Ovary (tissue), 7 donors: ENCODE measurements at regions not wholly inside any gene's neighbourhood (a gene's known extent, or its start where the extent isn't known, plus 50 kb on each side); places are given as distances from the start of the nearest gene placed in this dataset.

Experiments
- DNase-seq, 5 donors: peaks; one replicate each; pipeline ENCODE4 v3.0.0-alpha.2; 2019 to 2020
- H3K27ac ChIP-seq, 2 donors: fragments of 200-600 bp; one replicate each; pipeline versions ENCODE4 v1.5.1 to v1.8.0; 2019 to 2022
- H3K27me3 ChIP-seq: fragments of 200-600 bp; one replicate; pipeline ENCODE4 v1.8.0; 2022
- H3K36me3 ChIP-seq: fragments of 200-600 bp; sonication (generic); one replicate; pipeline ENCODE4 v1.5.1; 2019
- H3K4me1 ChIP-seq: one replicate; pipeline ENCODE4 v1.8.1; 2013; ENCODE audit warnings: mild to moderate bottlenecking, moderate library complexity; ENCODE audit not compliant: insufficient read depth
- H3K4me3 ChIP-seq: fragments of 200-600 bp; sonication (generic); one replicate; pipeline ENCODE4 v1.5.1; 2017
- H3K9me3 ChIP-seq, 2 donors: fragments of 200-600 bp in 1 of 2; sonication (generic) in 1 of 2; one replicate each; pipeline versions ENCODE4 v1.5.1 to v1.8.1; 2013 to 2019; ENCODE audit warnings: mild to moderate bottlenecking in 1 of 2, moderate library complexity in 1 of 2
- EP300 ChIP-seq: sonication (generic); formaldehyde crosslinking; IDR thresholded peaks from one replicate; pipeline ENCODE4 v1.6.1; 2017; ENCODE audit warnings: antibody characterized with exemption
- POLR2A ChIP-seq: fragments of 450-650 bp; IDR thresholded peaks from one replicate; pipeline ENCODE4 v1.6.1; 2017; ENCODE audit warnings: antibody characterized with exemption, mild to moderate bottlenecking, moderate library complexity
- WGBS, 3 donors: extraction: QIAGEN DNeasy Blood & Tissue Kit in 1 of 3; methylation state at CpG; one replicate each; pipeline versions ENCODE4 v1.1.5 to v1.1.7; 2013 to 2017; 5-methylcytosine and 5-hydroxymethylcytosine counted together
- intact Hi-C, 4 donors: fragments of 100-400 bp; cut with DNase I; formaldehyde crosslinking; loops; one replicate each; pipeline versions ENCODE4 v1.11.0 to v1.15.1; 2022 to 2023
- TF ChIP-seq, protein P1 (sequence below), 3 donors: fragments of 450-650 bp in 2 of 3; fragments of 200-600 bp in 1 of 3; IDR thresholded peaks; one replicate each; pipeline versions ENCODE4 v1.5.1 to v1.8.0; 2016 to 2022; ENCODE audit warnings: antibody characterized with exemption in 3 of 3, mild to moderate bottlenecking in 1 of 3
- donor health status: DM: no; HTN: no; CAD: no; lungs with moderate emphysema.
- donor health status: DM: no; HTN: no; CAD: no.
- donor health status: Bipolar disorder and iron deficiency.
- donor health status: DM: no; HTN: no; CAD: no.
- donor health status: DM: yes; HTN: yes; CAD: no.

DNA sequence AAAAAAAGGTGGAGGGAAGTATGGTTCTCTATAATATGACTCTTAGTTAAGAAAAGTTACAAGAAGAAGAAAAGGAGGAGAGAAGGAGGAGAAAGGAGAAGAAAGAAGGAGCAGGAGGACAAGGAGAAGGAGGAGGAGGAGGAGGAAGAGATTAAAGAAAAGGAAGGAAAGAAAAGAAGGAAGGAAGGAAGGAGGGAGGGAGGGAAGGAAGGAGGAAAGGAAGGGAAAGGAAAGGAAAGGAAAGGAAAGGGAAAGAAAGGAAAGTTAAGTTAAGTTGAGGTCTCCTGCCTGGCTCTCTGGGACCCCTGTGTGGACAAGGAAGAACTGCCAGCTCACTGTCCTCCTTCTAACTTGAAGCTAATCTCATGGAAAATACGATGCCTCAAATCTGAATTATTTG, 429.5 kb downstream of the TSHZ3 start:
- no peak for TF ChIP-seq EP300
- TF ChIP-seq, protein P1, sequence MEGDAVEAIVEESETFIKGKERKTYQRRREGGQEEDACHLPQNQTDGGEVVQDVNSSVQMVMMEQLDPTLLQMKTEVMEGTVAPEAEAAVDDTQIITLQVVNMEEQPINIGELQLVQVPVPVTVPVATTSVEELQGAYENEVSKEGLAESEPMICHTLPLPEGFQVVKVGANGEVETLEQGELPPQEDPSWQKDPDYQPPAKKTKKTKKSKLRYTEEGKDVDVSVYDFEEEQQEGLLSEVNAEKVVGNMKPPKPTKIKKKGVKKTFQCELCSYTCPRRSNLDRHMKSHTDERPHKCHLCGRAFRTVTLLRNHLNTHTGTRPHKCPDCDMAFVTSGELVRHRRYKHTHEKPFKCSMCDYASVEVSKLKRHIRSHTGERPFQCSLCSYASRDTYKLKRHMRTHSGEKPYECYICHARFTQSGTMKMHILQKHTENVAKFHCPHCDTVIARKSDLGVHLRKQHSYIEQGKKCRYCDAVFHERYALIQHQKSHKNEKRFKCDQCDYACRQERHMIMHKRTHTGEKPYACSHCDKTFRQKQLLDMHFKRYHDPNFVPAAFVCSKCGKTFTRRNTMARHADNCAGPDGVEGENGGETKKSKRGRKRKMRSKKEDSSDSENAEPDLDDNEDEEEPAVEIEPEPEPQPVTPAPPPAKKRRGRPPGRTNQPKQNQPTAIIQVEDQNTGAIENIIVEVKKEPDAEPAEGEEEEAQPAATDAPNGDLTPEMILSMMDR (IDR thresholded peaks at IDR 0.05): no peak
- no peak for TF ChIP-seq POLR2A
- no peaks in the 10 kb centered on the region for H3K9me3 ChIP-seq
- peaks cover 4% of the 10 kb centered on the region for H3K4me1 ChIP-seq
- H3K4me3 ChIP-seq: no peak overlapping the region
- 72 to 78% (median 73%) methylated on average over 1 of the region's 1 CpG for WGBS, 3 donors
- H3K27ac ChIP-seq: no peak overlapping the region
- H3K36me3 ChIP-seq: no peaks in the 10 kb centered on the region
- intact Hi-C loops: no loop called here
- no peak for DNase-seq
- H3K27me3 ChIP-seq: no peaks in the 10 kb centered on the region

DNA sequence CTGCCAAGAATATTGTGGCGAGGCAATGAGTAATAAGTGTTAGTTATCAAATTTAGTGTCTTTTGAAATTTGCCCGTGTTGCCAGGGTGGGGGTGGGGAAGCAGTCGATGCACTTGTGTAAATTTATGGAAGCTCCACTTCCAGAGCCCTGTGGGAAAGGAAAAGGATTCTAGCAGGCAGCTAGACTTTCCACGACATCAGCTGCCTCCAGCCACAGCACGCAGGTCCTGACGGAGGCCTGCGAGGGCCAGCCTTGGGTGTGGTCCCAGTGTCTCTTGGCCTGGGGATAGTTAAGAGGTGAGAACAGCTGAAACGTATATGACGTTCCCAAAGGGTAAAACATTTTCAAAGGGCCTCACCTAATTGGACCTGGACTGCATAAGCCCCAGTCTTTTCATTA, 433.0 kb downstream of the TSHZ3 start:
- H3K4me3 ChIP-seq: no peak overlapping the region
- no peaks in the 10 kb centered on the region for H3K9me3 ChIP-seq
- intact Hi-C loops: no loop called here
- DNase-seq: no peak
- TF ChIP-seq EP300 (no peak), POLR2A (no peak)
- TF ChIP-seq, protein P1 (IDR thresholded peaks at IDR 0.05): no peak
- WGBS, 3 donors: 64 to 73% (median 68%) methylated on average over 9 of the region's 9 CpGs
- no peaks in the 10 kb centered on the region for H3K4me1 ChIP-seq
- no peaks in the 10 kb centered on the region for H3K27me3 ChIP-seq
- no peaks in the 10 kb centered on the region for H3K36me3 ChIP-seq
- H3K27ac ChIP-seq: no peak overlapping the region

DNA sequence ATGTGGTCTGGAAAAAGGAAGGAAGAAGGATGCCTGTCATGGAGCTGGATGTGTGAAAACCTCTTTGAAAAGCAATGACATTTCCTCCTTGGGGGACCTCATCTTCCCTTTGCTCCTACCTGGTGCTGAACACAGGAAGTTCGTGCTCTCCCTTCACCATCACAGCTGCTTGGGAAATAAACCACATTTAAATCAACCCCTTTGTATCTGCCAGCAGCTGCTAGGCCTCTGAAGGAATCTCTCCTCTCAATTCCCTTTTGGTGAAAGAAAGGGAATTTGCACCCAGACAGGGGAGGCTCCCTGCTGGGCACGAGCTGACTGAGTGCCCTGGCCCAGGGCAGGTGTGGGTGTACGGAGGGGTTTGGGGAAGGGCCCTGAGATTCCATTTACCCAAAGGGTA, 437.7 kb downstream of the TSHZ3 start:
- no peaks in the 10 kb centered on the region for H3K27me3 ChIP-seq
- no peaks in the 10 kb centered on the region for H3K36me3 ChIP-seq
- WGBS, 3 donors: 75 to 76% (median 75%) methylated on average over 3 of the region's 3 CpGs
- DNase-seq: no peak
- H3K4me1 ChIP-seq: no peaks in the 10 kb centered on the region
- intact Hi-C loops: no loop called here
- TF ChIP-seq EP300 (no peak), POLR2A (no peak)
- TF ChIP-seq, protein P1 (IDR thresholded peaks at IDR 0.05): no peak
- H3K27ac ChIP-seq: no peak overlapping the region
- H3K4me3 ChIP-seq: no peak overlapping the region
- no peaks in the 10 kb centered on the region for H3K9me3 ChIP-seq

DNA sequence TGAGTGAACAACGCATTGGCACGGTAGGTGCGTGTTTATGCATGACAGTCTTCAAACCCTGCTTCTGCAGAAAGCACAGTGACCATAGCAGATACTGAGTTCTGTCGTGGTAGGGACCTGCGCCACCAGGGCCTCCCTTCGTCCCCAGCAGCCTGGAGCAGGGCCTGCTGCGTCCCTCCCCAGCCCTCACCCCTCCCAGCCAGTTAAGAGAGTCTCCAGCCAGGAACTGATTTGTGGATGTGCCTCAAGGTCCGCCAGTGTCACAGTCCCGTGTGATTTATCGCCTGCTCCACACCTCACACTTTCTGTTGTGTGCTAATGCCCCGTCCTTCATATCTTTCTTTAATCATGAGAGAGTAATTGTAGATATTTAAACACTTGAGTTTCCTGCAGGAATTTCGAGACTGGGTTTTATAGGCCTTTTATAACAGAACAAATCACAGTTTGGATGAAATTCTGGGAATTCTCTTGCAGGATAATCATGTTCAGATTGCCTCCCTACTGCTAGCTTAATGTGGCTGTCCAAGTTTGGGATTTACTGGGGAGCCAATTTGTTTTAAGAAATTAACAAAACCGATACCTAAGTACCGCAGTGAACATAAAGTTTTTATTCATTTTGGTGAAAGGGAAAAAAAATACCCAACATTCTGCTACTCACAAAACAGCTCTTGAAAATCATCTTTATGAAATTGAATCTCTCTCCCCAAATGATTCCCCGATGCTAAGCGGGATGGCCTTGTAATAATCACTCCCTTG, 438.6 kb downstream of the TSHZ3 start:
- H3K9me3 ChIP-seq: no peaks in the 10 kb centered on the region
- no peak overlapping the region for H3K4me3 ChIP-seq
- no peaks in the 10 kb centered on the region for H3K27me3 ChIP-seq
- no peak for DNase-seq
- no peaks in the 10 kb centered on the region for H3K36me3 ChIP-seq
- 64 to 72% (median 64%) methylated on average over 16 of the region's 16 CpGs for WGBS, 3 donors
- H3K4me1 ChIP-seq: no peaks in the 10 kb centered on the region
- H3K27ac ChIP-seq: no peak overlapping the region
- intact Hi-C loops: no loop called here
- no peak for TF ChIP-seq EP300
- TF ChIP-seq, protein P1 (IDR thresholded peaks at IDR 0.05): no peak
- TF ChIP-seq POLR2A: no peak
